ACC112 (cell line): ENCODE measurements at regions not wholly inside any gene's neighbourhood (a gene's known extent, or its start where the extent isn't known, plus 50 kb on each side); places are given as distances from the start of the nearest gene placed in this dataset.

Experiments used
- H2AFZ ChIP-seq: fragments of 200-600 bp; sonication (generic); one replicate; pipeline ENCODE4 v1.6.0; 2017; ENCODE audit warnings: antibody characterized with exemption, low read length; ENCODE audit not compliant: unreplicated experiment
- H3K27ac ChIP-seq: fragments of 200-600 bp; sonication (generic); 2 replicates; pipeline ENCODE4 v1.5.1; 2014; ENCODE audit warnings: low read depth, mild to moderate bottlenecking, antibody characterized with exemption, low read length, moderate library complexity
- H3K27me3 ChIP-seq: fragments of 200-600 bp; sonication (generic); 2 replicates; pipeline ENCODE4 v1.6.1; 2014; ENCODE audit warnings: mild to moderate bottlenecking, antibody characterized with exemption, low read length, moderate library complexity, mixed read lengths; ENCODE audit not compliant: insufficient read depth
- H3K36me3 ChIP-seq: fragments of 200-600 bp; sonication (generic); 2 replicates; pipeline ENCODE4 v1.6.1; 2016; ENCODE audit warnings: mild to moderate bottlenecking, antibody characterized with exemption, low read length, moderate library complexity, mixed read lengths; ENCODE audit not compliant: insufficient read depth
- H3K4me1 ChIP-seq: fragments of 200-600 bp; sonication (generic); one replicate; pipeline ENCODE4 v1.6.1; 2016; ENCODE audit warnings: low read length, mixed read lengths; ENCODE audit not compliant: insufficient read depth, unreplicated experiment, control insufficient read depth
- H3K4me3 ChIP-seq: fragments of 200-600 bp; sonication (generic); 2 replicates; pipeline ENCODE4 v1.5.1; 2014; ENCODE audit warnings: mild to moderate bottlenecking, low read depth, low read length
- H3K79me2 ChIP-seq: fragments of 200-600 bp; sonication (generic); one replicate; pipeline ENCODE4 v1.6.0; 2016; ENCODE audit warnings: low read length; ENCODE audit not compliant: control insufficient read depth, unreplicated experiment, insufficient read depth

DNA sequence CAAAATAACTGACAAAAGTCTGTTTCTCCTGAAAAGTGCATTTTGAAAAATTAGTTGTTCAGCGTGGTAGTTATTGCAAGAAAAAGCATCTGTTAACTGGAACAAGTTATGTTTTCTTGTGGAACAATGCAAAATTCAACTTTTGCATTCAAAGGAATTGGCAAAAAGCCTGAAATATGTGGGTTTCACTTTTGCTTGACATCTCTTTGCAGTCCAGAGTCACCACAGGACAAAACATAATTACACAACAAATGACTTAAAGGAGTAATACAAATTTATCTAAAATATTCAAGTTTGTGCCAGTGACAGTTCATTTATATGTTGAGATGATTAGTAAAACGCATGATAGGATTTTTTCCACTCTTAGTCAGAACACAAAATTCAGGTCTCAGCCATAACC lies 96.3 kb upstream of the P2RY1 start:
- Histone ChIP-seq H2AFZ (no peak overlapping the region), H3K4me1 (peaks cover 19% of the 10 kb centered on the region), H3K4me3 (no peak overlapping the region), H3K36me3 (no peaks in the 10 kb centered on the region), H3K79me2 (no peaks in the 10 kb centered on the region), H3K27me3 (no peaks in the 10 kb centered on the region), H3K27ac (no peak overlapping the region)

DNA sequence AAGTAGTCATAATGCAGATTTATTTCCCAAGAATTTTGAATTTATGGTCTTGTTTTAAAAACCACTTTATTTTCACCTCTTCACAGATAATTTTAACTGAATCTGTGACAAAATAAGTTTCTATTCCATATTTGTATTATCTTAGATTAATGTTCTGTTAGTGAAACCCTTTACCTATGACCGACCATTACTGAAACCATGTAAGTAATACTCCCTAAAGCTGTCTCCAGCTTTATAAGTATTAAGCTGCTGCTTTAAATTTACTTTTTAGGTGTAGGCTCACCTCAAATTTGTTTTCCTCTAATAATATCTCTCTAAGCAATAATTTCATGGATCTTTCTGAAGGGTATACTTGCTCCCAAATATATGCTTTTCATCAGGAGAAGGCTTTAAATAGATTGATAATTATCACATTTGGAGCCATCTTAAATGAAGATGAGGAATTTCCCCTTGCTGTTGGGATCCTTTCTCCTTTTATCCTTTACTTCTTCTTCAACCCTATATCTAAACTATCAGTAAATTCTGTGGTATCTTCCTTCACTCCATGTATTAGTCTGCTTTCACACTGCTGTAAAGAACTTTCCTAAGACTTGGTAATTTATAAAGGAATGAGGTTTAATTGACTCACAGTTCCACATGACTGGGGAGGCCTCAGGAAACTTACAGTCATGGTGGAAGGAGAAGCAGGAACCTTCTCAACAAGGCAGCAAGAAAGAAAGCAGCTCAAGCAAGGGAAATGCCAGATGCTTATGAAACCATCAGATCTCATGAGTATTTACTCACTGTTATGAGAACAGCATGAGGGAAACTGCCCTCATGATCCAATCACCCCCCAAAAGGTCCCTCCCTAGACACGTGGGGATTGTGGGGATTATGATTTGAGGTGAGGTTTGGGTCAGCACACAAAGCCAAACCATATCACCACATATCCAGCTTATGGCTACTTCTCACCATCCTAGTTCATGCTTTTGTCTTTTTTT lies 92.3 kb upstream of the P2RY1 start:
- no peak overlapping the region for H2AFZ ChIP-seq
- H3K27ac ChIP-seq, result no peak overlapping the region
- H3K79me2 ChIP-seq, result no peaks in the 10 kb centered on the region
- H3K27me3 ChIP-seq, result no peaks in the 10 kb centered on the region
- H3K4me1 ChIP-seq, result peaks cover 13% of the 10 kb centered on the region
- no peak overlapping the region for H3K4me3 ChIP-seq
- H3K36me3 ChIP-seq, result no peaks in the 10 kb centered on the region

DNA sequence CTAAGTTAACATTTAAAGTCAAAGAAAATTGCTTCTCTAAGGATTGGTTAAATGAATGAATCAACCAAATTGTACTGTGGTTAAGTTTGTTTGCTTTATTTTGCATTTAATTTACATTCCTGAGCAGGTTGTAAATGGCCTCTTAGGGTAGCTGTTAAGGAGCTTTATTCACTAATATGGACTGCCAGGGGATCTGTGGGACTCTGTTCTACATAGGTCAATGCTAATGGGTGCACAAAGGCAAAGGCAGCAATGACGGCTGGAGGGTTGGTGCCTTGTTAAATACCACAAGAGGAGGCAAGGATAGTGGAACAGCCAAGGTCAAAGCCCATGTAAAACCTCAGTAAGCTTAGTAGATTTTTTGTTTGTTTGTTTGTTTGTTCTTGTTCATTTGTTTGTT lies 89.3 kb upstream of the P2RY1 start:
- no peaks in the 10 kb centered on the region for H3K4me1 ChIP-seq
- no peaks in the 10 kb centered on the region for H3K27me3 ChIP-seq
- no peak overlapping the region for H2AFZ ChIP-seq
- no peaks in the 10 kb centered on the region for H3K36me3 ChIP-seq
- H3K79me2 ChIP-seq, result no peaks in the 10 kb centered on the region
- no peak overlapping the region for H3K4me3 ChIP-seq
- no peak overlapping the region for H3K27ac ChIP-seq

DNA sequence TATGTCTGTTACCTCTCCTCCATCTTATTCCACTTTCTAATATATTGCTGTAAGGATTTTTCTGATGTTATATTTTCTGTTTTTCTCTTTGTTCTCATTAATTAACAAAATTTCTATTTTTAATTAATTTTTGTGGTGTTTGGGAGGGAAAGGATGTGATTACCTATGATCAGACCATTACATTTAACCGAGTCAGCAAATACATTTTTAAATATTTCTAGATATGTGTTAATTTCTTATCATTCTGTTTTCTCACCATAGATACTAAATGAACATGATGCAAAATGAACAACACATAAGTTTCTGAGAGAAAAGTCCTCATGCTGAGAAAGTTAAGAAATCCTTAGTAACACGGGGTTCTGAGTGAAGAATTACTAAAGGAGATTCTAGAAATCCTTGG lies 80.6 kb upstream of the P2RY1 start:
- H3K79me2 ChIP-seq, result no peaks in the 10 kb centered on the region
- no peaks in the 10 kb centered on the region for H3K36me3 ChIP-seq
- H3K27ac ChIP-seq, result no peak overlapping the region
- no peak overlapping the region for H3K4me3 ChIP-seq
- H2AFZ ChIP-seq, result no peak overlapping the region
- H3K27me3 ChIP-seq, result no peaks in the 10 kb centered on the region
- H3K4me1 ChIP-seq, result no peaks in the 10 kb centered on the region

DNA sequence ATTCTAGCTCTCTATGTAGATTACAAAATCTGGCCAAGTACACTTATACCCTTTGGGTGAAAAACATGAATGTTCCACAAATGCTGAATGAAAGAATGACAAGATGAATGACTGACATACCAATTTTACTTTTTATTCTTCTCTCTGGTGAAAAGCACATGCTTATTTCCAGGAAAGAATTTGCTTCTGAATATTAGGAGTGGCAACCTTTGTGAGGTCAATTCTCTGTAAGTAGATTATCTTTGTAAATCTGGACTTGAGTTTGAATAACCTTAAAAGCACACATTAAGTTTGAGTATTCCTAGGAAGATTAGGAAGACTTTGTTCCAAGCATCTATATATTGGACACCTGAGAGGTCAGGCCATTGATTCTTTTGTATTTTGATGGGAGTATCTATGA lies 78.1 kb upstream of the P2RY1 start:
- Histone ChIP-seq H3K4me3 (no peak overlapping the region), H3K4me1 (no peaks in the 10 kb centered on the region), H2AFZ (no peak overlapping the region), H3K79me2 (no peaks in the 10 kb centered on the region), H3K27me3 (no peaks in the 10 kb centered on the region), H3K36me3 (no peaks in the 10 kb centered on the region), H3K27ac (no peak overlapping the region)

DNA sequence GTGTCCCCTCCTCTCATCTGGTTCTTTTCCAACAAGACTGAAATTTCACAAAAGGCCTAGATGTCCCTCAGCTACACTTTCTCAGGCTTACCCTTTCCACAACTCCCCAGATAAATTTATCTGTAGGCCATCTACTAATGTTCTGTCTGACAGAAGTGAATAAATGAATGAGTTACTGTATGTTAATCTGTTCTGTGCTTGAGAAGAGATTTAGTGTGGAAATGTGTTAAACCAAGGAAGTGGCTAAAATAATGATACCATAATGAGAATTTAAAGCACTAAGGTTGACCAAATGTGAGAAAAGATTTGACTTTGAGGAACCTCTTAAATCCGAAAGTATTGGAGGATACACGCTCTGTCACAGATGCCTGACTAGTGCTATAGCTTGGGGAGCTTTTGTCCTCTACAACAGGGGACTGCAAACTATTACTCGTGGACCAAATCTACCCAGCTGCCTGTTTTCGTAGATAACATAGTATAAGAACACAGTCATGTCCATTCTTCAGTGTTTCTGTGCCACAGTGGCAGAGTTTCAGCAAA lies 74.8 kb upstream of the P2RY1 start:
- no peaks in the 10 kb centered on the region for H3K4me1 ChIP-seq
- H2AFZ ChIP-seq, result no peak overlapping the region
- H3K27me3 ChIP-seq, result no peaks in the 10 kb centered on the region
- H3K36me3 ChIP-seq, result no peaks in the 10 kb centered on the region
- H3K4me3 ChIP-seq, result no peak overlapping the region
- H3K79me2 ChIP-seq, result no peaks in the 10 kb centered on the region
- no peak overlapping the region for H3K27ac ChIP-seq

DNA sequence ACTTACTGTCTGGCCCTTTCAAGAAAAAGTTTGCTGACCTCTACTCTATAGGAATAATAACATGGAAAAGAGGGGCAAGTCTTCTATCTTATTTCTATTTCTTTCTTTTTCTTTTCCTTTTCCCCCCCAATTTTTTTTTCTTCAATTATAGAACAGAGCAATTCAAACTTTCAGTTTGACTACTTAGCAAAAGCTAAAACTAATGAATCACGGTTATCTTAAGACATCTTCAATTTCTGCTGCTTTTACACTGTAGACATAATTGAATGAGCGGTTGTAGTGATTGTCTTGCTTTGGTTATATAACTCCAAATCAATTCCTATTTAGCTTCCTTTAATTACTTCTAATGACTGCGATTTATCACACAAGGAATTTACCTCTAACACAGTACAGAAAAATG lies 74.3 kb upstream of the P2RY1 start:
- no peak overlapping the region for H3K27ac ChIP-seq
- H3K4me1 ChIP-seq, result no peaks in the 10 kb centered on the region
- no peaks in the 10 kb centered on the region for H3K36me3 ChIP-seq
- H3K27me3 ChIP-seq, result no peaks in the 10 kb centered on the region
- no peak overlapping the region for H2AFZ ChIP-seq
- no peaks in the 10 kb centered on the region for H3K79me2 ChIP-seq
- no peak overlapping the region for H3K4me3 ChIP-seq

DNA sequence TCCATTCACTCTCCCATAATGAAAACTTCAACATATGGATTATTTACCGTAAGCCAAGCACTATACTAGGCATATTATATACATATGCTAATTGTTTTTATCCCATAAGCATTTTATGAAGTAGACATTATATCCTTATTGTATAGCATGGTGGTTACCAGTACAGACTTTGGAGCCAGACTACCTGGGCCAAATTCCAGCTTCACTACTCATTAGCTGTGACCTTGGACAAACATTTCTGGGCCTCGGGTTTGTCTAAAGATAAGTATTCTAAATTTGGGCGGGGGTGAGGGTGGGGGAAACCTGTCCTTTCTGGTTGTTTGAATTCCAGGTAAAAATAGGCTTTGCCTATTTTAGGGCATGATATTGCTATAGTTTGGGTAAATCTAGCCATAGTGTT lies 66.5 kb upstream of the P2RY1 start:
- H3K4me3 ChIP-seq, result no peak overlapping the region
- H3K4me1 ChIP-seq, result no peaks in the 10 kb centered on the region
- H3K36me3 ChIP-seq, result no peaks in the 10 kb centered on the region
- H3K27ac ChIP-seq, result no peak overlapping the region
- no peaks in the 10 kb centered on the region for H3K27me3 ChIP-seq
- no peak overlapping the region for H2AFZ ChIP-seq
- H3K79me2 ChIP-seq, result no peaks in the 10 kb centered on the region

DNA sequence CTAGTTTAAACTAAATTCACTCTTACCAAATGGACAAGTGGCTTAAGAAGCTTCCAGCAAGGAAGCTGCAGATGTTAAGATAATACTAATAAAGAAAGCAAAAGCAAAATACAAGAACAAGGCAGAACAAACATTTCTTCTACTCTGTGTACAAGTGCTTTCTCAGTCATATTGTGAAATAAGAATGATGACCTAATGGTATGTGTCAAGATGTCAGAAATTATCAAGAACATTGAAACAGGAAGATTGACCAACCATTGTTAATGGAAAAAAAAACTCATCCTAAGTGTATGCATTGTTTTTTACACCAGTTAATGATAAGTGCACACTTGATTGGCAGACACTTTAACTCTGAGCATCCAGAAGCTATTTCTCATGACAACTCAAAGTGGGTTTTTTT lies 65.4 kb upstream of the P2RY1 start:
- H2AFZ ChIP-seq, result no peak overlapping the region

DNA sequence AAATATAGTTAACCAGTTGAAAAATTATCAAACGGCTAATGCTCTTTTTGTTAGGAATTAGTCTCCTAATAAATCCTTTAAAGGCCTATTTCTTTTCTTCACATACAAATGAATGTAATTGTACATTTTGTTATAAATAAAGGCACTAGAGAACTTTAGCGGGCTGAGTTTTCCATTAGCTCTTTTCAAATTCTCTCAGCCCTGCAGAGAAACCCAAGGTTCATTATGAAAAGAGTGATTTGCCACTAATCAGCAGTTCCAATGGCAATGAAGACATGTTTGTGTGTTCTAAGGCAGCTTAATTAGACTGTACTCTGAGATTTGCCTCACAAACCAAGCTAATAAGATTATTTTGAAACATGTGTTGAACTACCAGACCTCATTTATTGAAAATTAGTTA lies 64.6 kb upstream of the P2RY1 start:
- Histone ChIP-seq H3K4me3 (no peak overlapping the region), H3K36me3 (no peaks in the 10 kb centered on the region), H3K4me1 (no peaks in the 10 kb centered on the region), H3K27ac (no peak overlapping the region), H2AFZ (no peak overlapping the region), H3K27me3 (no peaks in the 10 kb centered on the region), H3K79me2 (no peaks in the 10 kb centered on the region)

More for the DNA sequence above, 65.4 kb upstream of the P2RY1 start:
- Histone ChIP-seq H3K4me3 (no peak overlapping the region), H3K4me1 (no peaks in the 10 kb centered on the region), H3K79me2 (no peaks in the 10 kb centered on the region), H3K27me3 (no peaks in the 10 kb centered on the region), H3K27ac (no peak overlapping the region), H3K36me3 (no peaks in the 10 kb centered on the region)

DNA sequence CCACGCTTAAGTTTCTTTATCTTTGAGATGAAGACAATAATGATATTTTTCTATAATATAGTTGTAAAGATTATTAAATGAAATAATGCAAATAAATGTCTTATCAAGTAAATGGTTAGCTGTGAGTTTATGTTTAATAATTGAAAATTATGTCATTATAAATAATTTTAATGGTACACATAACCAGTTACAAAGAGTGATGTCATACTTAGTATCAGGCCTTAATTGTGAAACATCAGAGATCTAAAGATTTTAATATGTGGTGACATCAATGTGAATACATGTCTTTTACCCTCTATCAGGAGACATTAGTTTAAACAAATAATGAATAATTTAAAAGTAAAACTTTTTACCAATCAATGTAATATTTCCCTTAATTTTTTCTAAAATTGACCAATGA lies 63.8 kb upstream of the P2RY1 start:
- Histone ChIP-seq H2AFZ (no peak overlapping the region), H3K36me3 (no peaks in the 10 kb centered on the region)

More for the DNA sequence above, 63.8 kb upstream of the P2RY1 start:
- Histone ChIP-seq H3K4me3 (no peak overlapping the region), H3K79me2 (no peaks in the 10 kb centered on the region), H3K4me1 (no peaks in the 10 kb centered on the region), H3K27ac (no peak overlapping the region), H3K27me3 (no peaks in the 10 kb centered on the region)
